ENCODE measurements at regions not wholly inside any gene's neighbourhood (a gene's known extent, or its start where the extent isn't known, plus 50 kb on each side); places are given as distances from the start of the nearest gene placed in this dataset.

DNA sequence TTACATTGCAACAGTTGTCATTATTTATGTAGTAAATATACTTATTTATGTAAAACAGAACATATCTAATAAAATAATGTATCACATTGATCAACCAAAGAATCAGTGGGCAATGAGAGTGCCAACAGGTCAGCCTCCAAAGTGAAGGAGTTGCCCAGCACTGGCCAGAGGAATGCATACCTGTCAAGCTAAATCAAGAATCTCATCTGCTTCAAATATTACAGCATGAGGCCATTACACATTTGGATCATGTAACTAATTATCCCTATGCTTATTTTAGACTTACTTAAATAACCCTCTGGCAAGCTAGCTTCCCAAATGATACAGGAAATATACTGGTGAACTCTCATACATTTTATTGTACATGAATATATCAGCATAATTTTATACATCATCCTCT is 1211.7 kb upstream of the ACVR2A start:
- in situ Hi-C loops (cut with HindIII; ENCODE audit: low pct_ligation_motif_present, low sequenced_read_pairs): no loop called here
- Histone ChIP-seq H3K27me3 (replicated peaks) (no peaks in the 10 kb centered on the region), H3K27ac (no peak overlapping the region), H3K36me3 (replicated peaks) (no peaks in the 10 kb centered on the region), H3K4me3 (ENCODE audit: low read depth, low read length) (no peak overlapping the region)
- DNase-seq: no peak
- TF ChIP-seq, protein P1, sequence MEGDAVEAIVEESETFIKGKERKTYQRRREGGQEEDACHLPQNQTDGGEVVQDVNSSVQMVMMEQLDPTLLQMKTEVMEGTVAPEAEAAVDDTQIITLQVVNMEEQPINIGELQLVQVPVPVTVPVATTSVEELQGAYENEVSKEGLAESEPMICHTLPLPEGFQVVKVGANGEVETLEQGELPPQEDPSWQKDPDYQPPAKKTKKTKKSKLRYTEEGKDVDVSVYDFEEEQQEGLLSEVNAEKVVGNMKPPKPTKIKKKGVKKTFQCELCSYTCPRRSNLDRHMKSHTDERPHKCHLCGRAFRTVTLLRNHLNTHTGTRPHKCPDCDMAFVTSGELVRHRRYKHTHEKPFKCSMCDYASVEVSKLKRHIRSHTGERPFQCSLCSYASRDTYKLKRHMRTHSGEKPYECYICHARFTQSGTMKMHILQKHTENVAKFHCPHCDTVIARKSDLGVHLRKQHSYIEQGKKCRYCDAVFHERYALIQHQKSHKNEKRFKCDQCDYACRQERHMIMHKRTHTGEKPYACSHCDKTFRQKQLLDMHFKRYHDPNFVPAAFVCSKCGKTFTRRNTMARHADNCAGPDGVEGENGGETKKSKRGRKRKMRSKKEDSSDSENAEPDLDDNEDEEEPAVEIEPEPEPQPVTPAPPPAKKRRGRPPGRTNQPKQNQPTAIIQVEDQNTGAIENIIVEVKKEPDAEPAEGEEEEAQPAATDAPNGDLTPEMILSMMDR (IDR thresholded peaks at IDR 0.05; ENCODE audit: low read depth, low read length, missing control alignments): no peak

DNA sequence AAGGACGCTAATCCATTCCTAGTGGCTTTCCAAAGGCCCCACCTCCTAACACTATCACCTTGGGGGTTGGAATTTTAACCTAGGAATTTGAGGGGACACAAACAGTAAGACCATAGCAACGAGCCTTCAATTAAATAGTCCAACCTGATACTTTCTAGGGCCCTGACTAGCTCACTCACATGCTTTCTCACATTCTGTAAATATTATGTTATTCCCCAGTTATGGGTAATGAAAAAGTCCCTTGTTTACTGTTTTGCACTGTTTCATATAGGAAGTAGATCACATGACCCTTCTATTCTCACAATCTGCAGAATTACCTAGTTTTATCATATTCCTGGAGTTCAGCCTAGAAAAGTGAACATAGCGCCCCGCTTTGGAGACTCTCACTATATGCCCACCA is 1212.1 kb upstream of the ACVR2A start:
- in situ Hi-C loops (cut with HindIII; ENCODE audit: low pct_ligation_motif_present, low sequenced_read_pairs): no loop called here
- no peak for DNase-seq
- no peaks in the 10 kb centered on the region for H3K27me3 ChIP-seq (replicated peaks)
- H3K27ac ChIP-seq: no peak overlapping the region
- no peaks in the 10 kb centered on the region for H3K36me3 ChIP-seq (replicated peaks)
- no peak overlapping the region for H3K4me3 ChIP-seq (ENCODE audit: low read depth, low read length)
- TF ChIP-seq, protein P1 (IDR thresholded peaks at IDR 0.05; ENCODE audit: low read depth, low read length, missing control alignments): no peak

DNA sequence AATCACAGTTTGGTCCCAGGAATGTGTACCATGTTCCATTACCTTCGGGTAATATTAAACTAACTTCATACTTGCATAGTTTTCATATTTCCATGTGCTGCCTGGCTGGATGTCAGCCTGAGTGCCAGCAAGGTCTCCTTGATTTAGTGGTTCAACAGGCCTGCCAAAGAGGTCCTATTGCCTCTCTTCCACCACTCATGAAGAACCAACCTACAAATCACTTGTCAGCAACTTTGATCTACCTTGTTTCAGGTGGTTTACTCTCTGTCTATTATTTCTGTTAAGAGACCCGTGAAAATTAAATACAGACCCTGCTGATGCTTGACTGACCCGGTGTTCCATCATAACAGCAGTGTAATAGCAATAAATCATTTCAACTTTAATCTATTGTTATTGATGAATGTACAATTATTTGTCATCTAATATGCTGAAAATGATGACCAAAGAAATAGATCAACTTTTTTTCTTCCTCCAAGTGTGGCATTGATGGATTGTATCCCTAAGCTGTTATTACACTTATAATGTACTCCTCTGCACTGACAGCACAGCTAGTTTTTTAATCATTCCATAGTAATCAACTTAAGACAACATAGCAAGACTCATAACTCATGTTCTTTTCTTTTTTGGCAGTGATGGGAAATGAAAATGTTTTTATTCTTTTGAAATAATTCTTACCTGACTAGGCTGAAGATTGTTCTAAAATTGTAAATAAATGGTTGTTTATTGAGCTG is 1220.2 kb upstream of the ACVR2A start:
- no peaks in the 10 kb centered on the region for H3K27me3 ChIP-seq (replicated peaks)
- no peak overlapping the region for H3K27ac ChIP-seq
- H3K36me3 ChIP-seq (replicated peaks): no peaks in the 10 kb centered on the region
- in situ Hi-C loops (cut with HindIII; ENCODE audit: low pct_ligation_motif_present, low sequenced_read_pairs): no loop called here
- TF ChIP-seq, protein P1 (IDR thresholded peaks at IDR 0.05; ENCODE audit: low read depth, low read length, missing control alignments): no peak
- no peak overlapping the region for H3K4me3 ChIP-seq (ENCODE audit: low read depth, low read length)
- DNase-seq: no peak

DNA sequence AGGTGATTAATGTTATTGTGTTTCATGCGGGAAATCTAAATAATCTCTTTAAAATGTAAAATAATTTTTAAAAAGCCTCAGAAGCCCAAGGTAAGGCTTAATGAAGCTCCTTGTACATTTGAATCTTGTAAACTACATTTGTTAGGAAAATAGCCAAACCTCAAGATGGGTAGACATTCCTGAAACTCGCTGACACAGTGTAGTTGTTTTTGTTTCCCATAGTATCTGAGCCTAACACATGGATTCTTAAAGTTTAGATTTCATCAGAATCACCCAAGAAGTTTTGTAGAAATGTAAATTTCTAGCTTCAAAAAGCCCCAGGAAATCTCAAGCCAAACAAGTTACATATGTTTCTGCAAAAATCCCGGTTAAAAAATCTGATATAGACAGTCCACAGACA is 1221.1 kb upstream of the ACVR2A start:
- in situ Hi-C loops (cut with HindIII; ENCODE audit: low pct_ligation_motif_present, low sequenced_read_pairs): no loop called here
- no peaks in the 10 kb centered on the region for H3K36me3 ChIP-seq (replicated peaks)
- H3K27me3 ChIP-seq (replicated peaks): no peaks in the 10 kb centered on the region
- TF ChIP-seq, protein P1 (IDR thresholded peaks at IDR 0.05; ENCODE audit: low read depth, low read length, missing control alignments): no peak
- no peak overlapping the region for H3K27ac ChIP-seq
- peak; percentile 16 for DNase-seq
- no peak overlapping the region for H3K4me3 ChIP-seq (ENCODE audit: low read depth, low read length)

DNA sequence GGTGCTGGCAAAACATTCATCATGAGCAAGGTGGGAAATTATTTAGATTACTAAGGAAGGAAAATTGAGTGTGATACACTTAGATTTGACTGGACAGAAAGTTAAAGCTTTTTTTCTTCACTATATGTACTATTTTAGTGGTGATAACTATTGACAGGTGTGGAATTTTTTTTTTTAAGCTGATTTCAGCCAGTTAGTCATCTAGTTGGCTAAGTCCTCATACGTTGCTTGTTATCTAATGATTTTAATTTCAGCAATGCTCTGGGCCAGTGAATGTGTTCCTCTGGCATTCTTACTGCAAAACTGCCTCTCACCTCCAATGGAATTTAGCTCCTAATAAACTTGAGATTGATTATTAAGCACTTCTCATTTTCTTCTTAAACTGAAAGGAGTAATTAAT is 1223.2 kb upstream of the ACVR2A start:
- H3K27me3 ChIP-seq (replicated peaks): no peaks in the 10 kb centered on the region
- no peaks in the 10 kb centered on the region for H3K36me3 ChIP-seq (replicated peaks)
- TF ChIP-seq, protein P1 (IDR thresholded peaks at IDR 0.05; ENCODE audit: low read depth, low read length, missing control alignments): no peak
- no peak for DNase-seq
- H3K4me3 ChIP-seq (ENCODE audit: low read depth, low read length): no peak overlapping the region
- H3K27ac ChIP-seq: no peak overlapping the region
- in situ Hi-C loops (cut with HindIII; ENCODE audit: low pct_ligation_motif_present, low sequenced_read_pairs): no loop called here

DNA sequence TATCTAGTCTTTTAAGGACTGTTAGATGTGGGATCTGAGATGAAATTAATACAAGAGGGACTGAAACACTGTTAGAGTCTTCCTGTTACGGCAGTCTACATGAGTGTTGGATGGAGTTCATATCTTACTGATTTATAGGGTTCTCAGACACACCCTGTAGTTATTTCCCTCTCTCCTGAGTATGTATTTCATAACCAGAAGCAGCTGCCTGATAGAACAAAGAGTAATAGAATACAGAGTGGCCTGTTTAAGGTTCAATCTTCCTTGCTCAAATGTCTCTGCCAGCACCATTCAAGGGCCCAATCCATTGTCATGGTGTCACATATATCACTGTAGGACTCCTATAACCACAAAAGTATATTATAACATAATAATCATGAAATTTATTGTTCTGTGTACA is 1229.1 kb upstream of the ACVR2A start:
- Histone ChIP-seq H3K36me3 (replicated peaks) (no peaks in the 10 kb centered on the region), H3K4me3 (ENCODE audit: low read depth, low read length) (no peak overlapping the region), H3K27ac (no peak overlapping the region), H3K27me3 (replicated peaks) (no peaks in the 10 kb centered on the region)
- TF ChIP-seq, protein P1 (IDR thresholded peaks at IDR 0.05; ENCODE audit: low read depth, low read length, missing control alignments): no peak
- no peak for DNase-seq
- in situ Hi-C loops (cut with HindIII; ENCODE audit: low pct_ligation_motif_present, low sequenced_read_pairs): no loop called here
